VCaP (cell line): ENCODE measurements at regions not wholly inside any gene's neighbourhood (a gene's known extent, or its start where the extent isn't known, plus 50 kb on each side); places are given as distances from the start of the nearest gene placed in this dataset.

Experiments used
- H3K27ac ChIP-seq: fragments of 450-650 bp; 2 replicates; pipeline ENCODE4 v1.5.1; 2017
- CTCF ChIP-seq: fragments of 450-650 bp; conservative IDR thresholded peaks from 2 replicates; pipeline ENCODE4 v1.5.1; 2017; ENCODE audit warnings: mild to moderate bottlenecking, moderate library complexity

- H3K27ac ChIP-seq, result no peak overlapping the region
- TF ChIP-seq CTCF, result no peak
These were observed 485.2 kb upstream of the BCHE start for GRCh38 chr3:166322391-166322790.

GRCh38 chr3:166307756-166308350 is 470.6 kb upstream of the BCHE start:
- no peak for TF ChIP-seq CTCF
- H3K27ac ChIP-seq, result no peak overlapping the region

- no peak overlapping the region for H3K27ac ChIP-seq
- TF ChIP-seq CTCF, result 0 out of 2 replicates have a peak, but pooled peaks have one; percentile 15
These were observed 467.4 kb upstream of the BCHE start for GRCh38 chr3:166304584-166304983.

- TF ChIP-seq CTCF, result no peak
- no peak overlapping the region for H3K27ac ChIP-seq
These were observed 466.5 kb upstream of the BCHE start for GRCh38 chr3:166303681-166304080.

GRCh38 chr3:166302331-166302730 is 465.1 kb upstream of the BCHE start:
- no peak for TF ChIP-seq CTCF

GRCh38 chr3:166296179-166296783 is 459.1 kb upstream of the BCHE start:
- H3K27ac ChIP-seq, result no peak overlapping the region
- no peak for TF ChIP-seq CTCF

More at GRCh38 chr3:166302331-166302730, 465.1 kb upstream of the BCHE start:
- no peak overlapping the region for H3K27ac ChIP-seq

GRCh38 chr3:166291186-166291955 is 454.1 kb upstream of the BCHE start:
- H3K27ac ChIP-seq, result no peak overlapping the region
- TF ChIP-seq CTCF, result no peak
